Activated T-cell treated with anti-CD3 and anti-CD28 coated beads, Interleukin-2, amount 50 U/mL, for 4 hours (primary cell): ENCODE measurements at regions not wholly inside any gene's neighbourhood (a gene's known extent, or its start where the extent isn't known, plus 50 kb on each side); places are given as distances from the start of the nearest gene placed in this dataset.
"Not testable (repeated sequence)": the region's sequence is repeated elsewhere in the genome, so short reads cannot be mapped to it uniquely, and the experiment has no call there.

ENCODE experiments used
- ATAC-seq, 2 donors: fragments of 200-7000 bp; cut with Tn5 transposase; one replicate each; pipeline ENCODE4 v1.10.0; 2021
- DNase-seq: peaks from one replicate; pipeline ENCODE4 v3.0.0-alpha.2; 2020
- H3K27me3 Mint-ChIP-seq: one replicate; pipeline ENCODE4 v1.8.0; 2021; ENCODE audit warnings: low read depth, mixed read lengths
- H3K36me3 Mint-ChIP-seq: one replicate; pipeline ENCODE4 v1.8.0; 2022; ENCODE audit warnings: mixed read lengths; ENCODE audit not compliant: insufficient read depth
- H3K4me1 Mint-ChIP-seq: one replicate; pipeline ENCODE4 v1.8.0; 2021; ENCODE audit warnings: low read depth, mixed read lengths
- H3K4me3 Mint-ChIP-seq: one replicate; pipeline ENCODE4 v1.8.0; 2021; ENCODE audit warnings: mild to moderate bottlenecking, moderate library complexity, mixed read lengths
- H3K9me3 Mint-ChIP-seq: one replicate; pipeline ENCODE4 v1.8.0; 2021; ENCODE audit warnings: mixed read lengths

- no peaks in the 10 kb centered on the region for H3K36me3 Mint-ChIP-seq
- H3K4me3 Mint-ChIP-seq, result no peak overlapping the region
- H3K27me3 Mint-ChIP-seq, result no peaks in the 10 kb centered on the region
- DNase-seq (no peak), ATAC-seq (no peak)
- no peaks in the 10 kb centered on the region for H3K4me1 Mint-ChIP-seq
- peaks cover 8% of the 10 kb centered on the region for H3K9me3 Mint-ChIP-seq
Observed at GRCh38 chrY:10627116-10627515, 1099.4 kb downstream of the TSPY10 start.

GRCh38 chrY:10648813-10649212 lies 1121.1 kb downstream of the TSPY10 start:
- not testable (repeated sequence) for DNase-seq, H3K27me3 Mint-ChIP-seq, H3K4me3 Mint-ChIP-seq, H3K36me3 Mint-ChIP-seq, ATAC-seq, H3K4me1 Mint-ChIP-seq
- peaks cover 24% of the 10 kb centered on the region for H3K9me3 Mint-ChIP-seq

- not testable (repeated sequence) for H3K4me1 Mint-ChIP-seq, ATAC-seq, DNase-seq, H3K36me3 Mint-ChIP-seq, H3K27me3 Mint-ChIP-seq, H3K4me3 Mint-ChIP-seq
- H3K9me3 Mint-ChIP-seq, result peaks cover 60% of the 10 kb centered on the region
Observed at GRCh38 chrY:10657120-10657519, 1129.4 kb downstream of the TSPY10 start.

GRCh38 chrY:10666785-10667184 lies 1139.1 kb downstream of the TSPY10 start:
- Mint-ChIP-seq H3K36me3 (peaks cover 2% of the 10 kb centered on the region), H3K9me3 (peaks cover 42% of the 10 kb centered on the region), H3K4me1 (no peaks in the 10 kb centered on the region), H3K4me3 (no peak overlapping the region), H3K27me3 (no peaks in the 10 kb centered on the region)
- DNase-seq, result no peak
- ATAC-seq, result no peak

- Mint-ChIP-seq H3K36me3 (no peaks in the 10 kb centered on the region), H3K4me1 (no peaks in the 10 kb centered on the region), H3K27me3 (no peaks in the 10 kb centered on the region), H3K9me3 (peaks cover 74% of the 10 kb centered on the region), H3K4me3 (no peak overlapping the region)
- no peak for ATAC-seq
- no peak for DNase-seq
Observed at GRCh38 chrY:10686414-10686813, 1158.7 kb downstream of the TSPY10 start.
